Fibroblast of skin of scalp (primary cell): ENCODE measurements at regions not wholly inside any gene's neighbourhood (a gene's known extent, or its start where the extent isn't known, plus 50 kb on each side); places are given as distances from the start of the nearest gene placed in this dataset.

Experiments used
- DNase-seq: peaks from one replicate; pipeline ENCODE4 v3.0.0-alpha.2; 2013

GRCh38 chr15:46265664-46266347 lies 631.0 kb downstream of the SQOR start:
- no peak for DNase-seq

GRCh38 chr15:46266661-46267060 lies 631.8 kb downstream of the SQOR start:
- no peak for DNase-seq

- DNase-seq: no peak
Measured at GRCh38 chr15:46270481-46271147, 635.8 kb downstream of the SQOR start.

GRCh38 chr15:46275701-46276100 lies 640.9 kb downstream of the SQOR start:
- DNase-seq: no peak

GRCh38 chr15:46277451-46277850 lies 642.6 kb downstream of the SQOR start:
- no peak for DNase-seq

- no peak for DNase-seq
Measured at GRCh38 chr15:46278062-46278461, 643.2 kb downstream of the SQOR start.

GRCh38 chr15:46278486-46279090 lies 643.8 kb downstream of the SQOR start:
- DNase-seq: no peak

GRCh38 chr15:46280762-46281542 lies 646.1 kb downstream of the SQOR start:
- DNase-seq: no peak

GRCh38 chr15:46293550-46293949 lies 658.7 kb downstream of the SQOR start:
- DNase-seq: no peak

- DNase-seq: no peak
Measured at GRCh38 chr15:46296002-46296401, 661.2 kb downstream of the SQOR start.

- DNase-seq: no peak
Measured at GRCh38 chr15:46296797-46297196, 662.0 kb downstream of the SQOR start.

GRCh38 chr15:46297766-46298165 lies 662.9 kb downstream of the SQOR start:
- no peak for DNase-seq

- DNase-seq: no peak
Measured at GRCh38 chr15:46300716-46301115, 665.9 kb downstream of the SQOR start.

GRCh38 chr15:46301291-46301690 lies 666.5 kb downstream of the SQOR start:
- DNase-seq: no peak

- DNase-seq: no peak
Measured at GRCh38 chr15:46301826-46302225, 667.0 kb downstream of the SQOR start.

GRCh38 chr15:46304321-46304720 lies 669.5 kb downstream of the SQOR start:
- DNase-seq: no peak

- no peak for DNase-seq
Measured at GRCh38 chr15:46307746-46308145, 672.9 kb downstream of the SQOR start.

GRCh38 chr15:46309914-46310313 lies 675.1 kb downstream of the SQOR start:
- no peak for DNase-seq

GRCh38 chr15:46312133-46312740 lies 677.4 kb downstream of the SQOR start:
- peak; percentile 61 for DNase-seq

- no peak for DNase-seq
Measured at GRCh38 chr15:46315434-46315833, 680.6 kb downstream of the SQOR start.

GRCh38 chr15:46316024-46316423 lies 681.2 kb downstream of the SQOR start:
- DNase-seq: no peak

- no peak for DNase-seq
Measured at GRCh38 chr15:46317029-46317428, 682.2 kb downstream of the SQOR start.

- no peak for DNase-seq
Measured at GRCh38 chr15:46322753-46323152, 687.9 kb downstream of the SQOR start.
